ENCODE measurements at regions not wholly inside any gene's neighbourhood (a gene's known extent, or its start where the extent isn't known, plus 50 kb on each side); places are given as distances from the start of the nearest gene placed in this dataset.

GRCh38 chr12:107291018-107291417 is 197.7 kb upstream of the CRY1 start:
- no peak for TF ChIP-seq CTCF (IDR thresholded peaks at IDR 0.05; ENCODE audit: low read depth, low read length)
- in situ Hi-C loops (cut with HindIII; ENCODE audit: low sequenced_read_pairs) = no loop called here
- H3K4me3 ChIP-seq (ENCODE audit: low read depth, low read length) = no peak overlapping the region
- DNase-seq (ENCODE audit: low read depth, low spot score) = no peak

GRCh38 chr12:107296681-107297089 is 203.3 kb upstream of the CRY1 start:
- no peak for TF ChIP-seq CTCF (IDR thresholded peaks at IDR 0.05; ENCODE audit: low read depth, low read length)
- no peak overlapping the region for H3K4me3 ChIP-seq (ENCODE audit: low read depth, low read length)
- peak; percentile 50 for DNase-seq (ENCODE audit: low read depth, low spot score)
- in situ Hi-C loops (cut with HindIII; ENCODE audit: low sequenced_read_pairs) = no loop called here

DNA sequence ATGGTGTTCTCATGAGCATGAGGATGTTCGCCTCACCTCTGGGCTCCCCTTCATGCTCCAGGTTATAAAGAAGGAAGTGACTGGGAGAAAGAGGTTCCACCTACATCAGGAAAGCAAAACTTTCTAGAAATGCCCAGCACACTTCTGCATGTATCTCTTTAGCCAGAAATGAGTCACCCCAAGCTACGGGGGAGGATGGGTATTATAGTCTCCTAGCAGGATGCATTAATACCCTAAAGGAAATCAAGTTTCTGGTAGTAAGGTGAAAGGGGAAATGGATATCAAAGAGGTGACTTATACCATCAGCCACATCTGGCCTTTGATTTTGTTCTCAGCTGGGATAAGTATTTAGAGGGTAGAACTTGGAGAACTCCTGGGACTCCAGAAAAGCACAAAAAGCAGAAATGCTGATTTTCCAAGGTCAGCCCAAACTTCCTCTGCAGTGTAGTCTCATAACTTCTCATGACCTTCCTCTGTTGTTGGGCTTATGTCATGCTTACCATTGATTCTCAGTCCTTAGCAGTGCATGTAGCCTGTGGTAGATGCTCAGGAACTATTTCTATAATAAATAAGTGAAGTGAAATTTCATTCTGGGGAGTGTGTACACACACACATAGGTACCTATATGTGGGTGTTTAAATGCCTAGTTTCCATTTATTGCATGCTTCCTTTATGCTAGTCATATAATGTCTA is 209.4 kb upstream of the CRY1 start:
- in situ Hi-C loops (cut with HindIII; ENCODE audit: low sequenced_read_pairs) = no loop called here
- TF ChIP-seq CTCF (IDR thresholded peaks at IDR 0.05; ENCODE audit: low read depth, low read length) = no peak
- H3K4me3 ChIP-seq (ENCODE audit: low read depth, low read length) = no peak overlapping the region
- DNase-seq (ENCODE audit: low read depth, low spot score) = no peak

DNA sequence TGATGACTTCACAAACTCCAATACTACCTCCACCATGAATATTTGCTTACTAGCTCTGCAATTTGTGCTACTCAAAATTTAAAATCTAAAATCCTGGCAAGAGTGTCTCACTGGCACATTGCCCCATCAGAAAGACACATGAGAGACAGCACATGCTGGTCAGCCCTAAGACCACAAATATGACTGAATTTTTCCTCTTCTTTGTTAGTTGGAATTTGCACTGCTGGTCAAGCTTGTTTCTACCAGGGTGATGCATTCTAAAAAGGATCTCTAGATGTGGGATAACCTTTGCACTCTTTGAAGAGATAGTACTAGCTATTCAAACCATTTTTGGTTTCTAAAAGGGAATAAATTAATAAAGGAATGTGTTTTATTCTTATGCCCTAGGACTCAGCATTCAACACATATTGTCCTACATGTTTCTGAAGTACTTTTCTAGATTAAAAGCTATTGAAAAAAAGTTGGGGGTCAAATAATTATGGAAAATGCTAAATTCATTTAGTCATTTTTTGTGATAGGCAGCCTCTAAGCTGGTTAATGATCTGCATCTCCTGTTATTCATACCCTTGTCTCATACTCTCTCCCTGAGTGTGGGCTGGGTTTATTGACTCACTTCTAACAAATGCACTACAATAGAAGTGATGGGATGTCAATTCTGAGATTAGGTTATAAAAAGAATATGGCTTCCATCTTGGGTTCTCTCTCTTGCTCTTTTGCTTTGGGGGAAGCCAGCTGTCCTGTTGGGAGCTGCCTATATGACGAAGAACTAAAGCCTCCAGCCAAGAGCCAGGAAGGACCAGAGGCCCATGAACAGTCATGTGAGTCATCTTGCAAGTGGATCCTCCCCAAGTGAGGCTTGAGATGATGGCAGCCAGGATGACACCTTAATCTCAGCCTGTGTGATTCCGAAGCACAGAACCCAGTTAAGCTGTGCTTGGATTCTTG is 211.5 kb upstream of the CRY1 start:
- no peak for TF ChIP-seq CTCF (IDR thresholded peaks at IDR 0.05; ENCODE audit: low read depth, low read length)
- no peak overlapping the region for H3K4me3 ChIP-seq (ENCODE audit: low read depth, low read length)
- peak; percentile 23 for DNase-seq (ENCODE audit: low read depth, low spot score)
- in situ Hi-C loops (cut with HindIII; ENCODE audit: low sequenced_read_pairs) = no loop called here

- H3K4me3 ChIP-seq (ENCODE audit: low read depth, low read length) = no peak overlapping the region
- no peak for TF ChIP-seq CTCF (IDR thresholded peaks at IDR 0.05; ENCODE audit: low read depth, low read length)
- in situ Hi-C loops (cut with HindIII; ENCODE audit: low sequenced_read_pairs) = no loop called here
- no peak for DNase-seq (ENCODE audit: low read depth, low spot score)
Measured at GRCh38 chr12:107306141-107306659, 212.9 kb upstream of the CRY1 start.

- DNase-seq (ENCODE audit: low read depth, low spot score) = no peak
- no peak for TF ChIP-seq CTCF (IDR thresholded peaks at IDR 0.05; ENCODE audit: low read depth, low read length)
- H3K4me3 ChIP-seq (ENCODE audit: low read depth, low read length) = no peak overlapping the region
- in situ Hi-C loops (cut with HindIII; ENCODE audit: low sequenced_read_pairs) = no loop called here
Measured at GRCh38 chr12:107308310-107308709, 215.0 kb upstream of the CRY1 start.

Data from astrocyte of the spinal cord (primary cell).